HG03108 (cell line): ENCODE measurements at regions not wholly inside any gene's neighbourhood (a gene's known extent, or its start where the extent isn't known, plus 50 kb on each side); places are given as distances from the start of the nearest gene placed in this dataset.
"Not testable (repeated sequence)": the region's sequence is repeated elsewhere in the genome, so short reads cannot be mapped to it uniquely, and the experiment has no call there.

Experiments used
- ATAC-seq: cut with Tn5 transposase; IDR thresholded peaks from one replicate; pipeline ENCODE4 v1.9.1; 2021; ENCODE audit warnings: moderate library complexity; ENCODE audit not compliant: unreplicated experiment

- no peak for ATAC-seq
Measured at GRCh38 chr1:232179896-232180778, 449.8 kb downstream of the SIPA1L2 start.

- no peak for ATAC-seq
Measured at GRCh38 chr1:232178191-232178590, 451.7 kb downstream of the SIPA1L2 start.

- ATAC-seq = no peak
Measured at GRCh38 chr1:232177438-232177837, 452.5 kb downstream of the SIPA1L2 start.

- no peak for ATAC-seq
Measured at GRCh38 chr1:232176222-232176621, 453.7 kb downstream of the SIPA1L2 start.

GRCh38 chr1:232174306-232174705 lies 455.6 kb downstream of the SIPA1L2 start:
- ATAC-seq = no peak

GRCh38 chr1:232172563-232172962 lies 457.4 kb downstream of the SIPA1L2 start:
- ATAC-seq = no peak

- no peak for ATAC-seq
Measured at GRCh38 chr1:232170909-232171308, 459.0 kb downstream of the SIPA1L2 start.

- ATAC-seq = no peak
Measured at GRCh38 chr1:232169436-232169835, 460.5 kb downstream of the SIPA1L2 start.

- ATAC-seq = no peak
Measured at GRCh38 chr1:232168508-232168907, 461.4 kb downstream of the SIPA1L2 start.

- ATAC-seq = no peak
Measured at GRCh38 chr1:232166942-232167341, 463.0 kb downstream of the SIPA1L2 start.

- no peak for ATAC-seq
Measured at GRCh38 chr1:232164078-232164963, 465.6 kb downstream of the SIPA1L2 start.

GRCh38 chr1:232163533-232163932 lies 466.4 kb downstream of the SIPA1L2 start:
- ATAC-seq = no peak

GRCh38 chr1:232162001-232162400 lies 467.9 kb downstream of the SIPA1L2 start:
- no peak for ATAC-seq

- not testable (repeated sequence) for ATAC-seq
Measured at GRCh38 chr1:232158558-232158957, 471.4 kb downstream of the SIPA1L2 start.

GRCh38 chr1:232156070-232156469 lies 473.9 kb downstream of the SIPA1L2 start:
- not testable (repeated sequence) for ATAC-seq

GRCh38 chr1:232153652-232154051 lies 476.3 kb downstream of the SIPA1L2 start:
- ATAC-seq = no peak

- ATAC-seq = no peak
Measured at GRCh38 chr1:232150770-232151548, 479.0 kb downstream of the SIPA1L2 start.

- no peak for ATAC-seq
Measured at GRCh38 chr1:232149287-232150201, 480.4 kb downstream of the SIPA1L2 start.

- no peak for ATAC-seq
Measured at GRCh38 chr1:232147215-232147614, 482.7 kb downstream of the SIPA1L2 start.

- ATAC-seq = no peak
Measured at GRCh38 chr1:232146514-232146913, 483.4 kb downstream of the SIPA1L2 start.
